C4-2B (cell line): ENCODE measurements at regions not wholly inside any gene's neighbourhood (a gene's known extent, or its start where the extent isn't known, plus 50 kb on each side); places are given as distances from the start of the nearest gene placed in this dataset.

ENCODE experiments used
- CTCF ChIP-seq: fragments of 450-650 bp; conservative IDR thresholded peaks from 2 replicates; pipeline ENCODE4 v1.5.1; 2017; ENCODE audit warnings: mild to moderate bottlenecking
- ZFX ChIP-seq: fragments of 450-650 bp; IDR thresholded peaks from 2 replicates; pipeline ENCODE4 v1.6.1; 2017

GRCh38 chr18:23314672-23315071, 138.4 kb upstream of the RIOK3 start:
- no peak for TF ChIP-seq CTCF
- TF ChIP-seq ZFX, result no peak
